ENCODE measurements at regions not wholly inside any gene's neighbourhood (a gene's known extent, or its start where the extent isn't known, plus 50 kb on each side); places are given as distances from the start of the nearest gene placed in this dataset.
"Not testable (repeated sequence)": the region's sequence is repeated elsewhere in the genome, so short reads cannot be mapped to it uniquely, and the experiment has no call there.

- dilution Hi-C loops (cut with MboI; ENCODE audit: extremely low pct_ligation_motif_present, low sequenced_read_pairs), result no loop called here
- no peak overlapping the region for H3K9ac ChIP-seq (ENCODE audit: control insufficient read depth, extremely low read depth, insufficient read depth, low read length)
- H4K20me1 ChIP-seq (ENCODE audit: control insufficient read depth, extremely low read depth, insufficient read depth, low read length), result no peaks in the 10 kb centered on the region
- no peaks in the 10 kb centered on the region for H3K27me3 ChIP-seq (ENCODE audit: control insufficient read depth, extremely low read depth, insufficient read depth, low read length)
- FAIRE-seq, result no peak
- no peak for TF ChIP-seq CTCF (optimal IDR thresholded peaks at IDR 0.05 in 1 of 3, IDR thresholded peaks at IDR 0.05 in 1 of 3, conservative IDR thresholded peaks at IDR 0.05 in 1 of 3; ENCODE audit: extremely low read depth in 1 of 3, insufficient read depth in 2 of 3, low read length in 3 of 3)
- no peak for TF ChIP-seq EZH2 (IDR thresholded peaks at IDR 0.05; ENCODE audit: low read length)
- no peak overlapping the region for H2AFZ ChIP-seq (ENCODE audit: control insufficient read depth, low read length)
- H3K4me3 ChIP-seq (ENCODE audit: control insufficient read depth in 2 of 3, extremely low read depth in 1 of 3, insufficient read depth in 2 of 3, low read depth in 1 of 3, low read length in 3 of 3), result no peak overlapping the region
- H3K9me3 ChIP-seq (ENCODE audit: control insufficient read depth, low read depth, low read length), result no peaks in the 10 kb centered on the region
- no peaks in the 10 kb centered on the region for H3K36me3 ChIP-seq (ENCODE audit: control insufficient read depth in 2 of 2, extremely low read depth in 1 of 2, insufficient read depth in 2 of 2, low read length in 2 of 2)
- H3K4me1 ChIP-seq (ENCODE audit: control insufficient read depth, extremely low read depth, insufficient read depth, low read length), result no peaks in the 10 kb centered on the region
- H3K9me1 ChIP-seq (ENCODE audit: control insufficient read depth, extremely low read depth, insufficient read depth, low read length), result no peaks in the 10 kb centered on the region
- H3K27ac ChIP-seq (ENCODE audit: control insufficient read depth, insufficient read depth, low read length), result no peak overlapping the region
- no peak overlapping the region for H3K4me2 ChIP-seq (ENCODE audit: control insufficient read depth, extremely low read depth, insufficient read depth, low read depth, low read length)
- H3K79me2 ChIP-seq (ENCODE audit: control insufficient read depth, insufficient read depth, low read length), result no peaks in the 10 kb centered on the region
- DNase-seq (ENCODE audit: low read depth, low spot score), result no peak
Measured at GRCh38 chr6:76506808-76507207, 434.3 kb upstream of the IMPG1 start.

- Histone ChIP-seq H3K4me2 (ENCODE audit: control insufficient read depth, extremely low read depth, insufficient read depth, low read depth, low read length) (no peak overlapping the region), H3K4me3 (ENCODE audit: control insufficient read depth in 2 of 3, extremely low read depth in 1 of 3, insufficient read depth in 2 of 3, low read depth in 1 of 3, low read length in 3 of 3) (no peak overlapping the region), H3K79me2 (ENCODE audit: control insufficient read depth, insufficient read depth, low read length) (no peaks in the 10 kb centered on the region), H3K4me1 (ENCODE audit: control insufficient read depth, extremely low read depth, insufficient read depth, low read length) (no peaks in the 10 kb centered on the region), H3K36me3 (ENCODE audit: control insufficient read depth in 2 of 2, extremely low read depth in 1 of 2, insufficient read depth in 2 of 2, low read length in 2 of 2) (no peaks in the 10 kb centered on the region), H3K27me3 (ENCODE audit: control insufficient read depth, extremely low read depth, insufficient read depth, low read length) (no peaks in the 10 kb centered on the region), H3K27ac (ENCODE audit: control insufficient read depth, insufficient read depth, low read length) (no peak overlapping the region), H4K20me1 (ENCODE audit: control insufficient read depth, extremely low read depth, insufficient read depth, low read length) (no peaks in the 10 kb centered on the region), H3K9me3 (ENCODE audit: control insufficient read depth, low read depth, low read length) (no peaks in the 10 kb centered on the region), H3K9ac (ENCODE audit: control insufficient read depth, extremely low read depth, insufficient read depth, low read length) (no peak overlapping the region), H3K9me1 (ENCODE audit: control insufficient read depth, extremely low read depth, insufficient read depth, low read length) (no peaks in the 10 kb centered on the region), H2AFZ (ENCODE audit: control insufficient read depth, low read length) (no peak overlapping the region)
- TF ChIP-seq EZH2 (IDR thresholded peaks at IDR 0.05; ENCODE audit: low read length) (no peak), CTCF (optimal IDR thresholded peaks at IDR 0.05 in 1 of 3, IDR thresholded peaks at IDR 0.05 in 1 of 3, conservative IDR thresholded peaks at IDR 0.05 in 1 of 3; ENCODE audit: extremely low read depth in 1 of 3, insufficient read depth in 2 of 3, low read length in 3 of 3) (no peak)
- FAIRE-seq, result no peak
- no peak for DNase-seq (ENCODE audit: low read depth, low spot score)
- dilution Hi-C loops (cut with MboI; ENCODE audit: extremely low pct_ligation_motif_present, low sequenced_read_pairs), result no loop called here
Measured at GRCh38 chr6:76495909-76496308, 423.4 kb upstream of the IMPG1 start.

GRCh38 chr6:76491376-76491775 lies 418.9 kb upstream of the IMPG1 start:
- FAIRE-seq; H3K27me3 ChIP-seq (ENCODE audit: control insufficient read depth, extremely low read depth, insufficient read depth, low read length); DNase-seq (ENCODE audit: low read depth, low spot score); H3K9me3 ChIP-seq (ENCODE audit: control insufficient read depth, low read depth, low read length); dilution Hi-C loops (cut with MboI; ENCODE audit: extremely low pct_ligation_motif_present, low sequenced_read_pairs); H4K20me1 ChIP-seq (ENCODE audit: control insufficient read depth, extremely low read depth, insufficient read depth, low read length); H3K27ac ChIP-seq (ENCODE audit: control insufficient read depth, insufficient read depth, low read length); H3K79me2 ChIP-seq (ENCODE audit: control insufficient read depth, insufficient read depth, low read length); H3K9ac ChIP-seq (ENCODE audit: control insufficient read depth, extremely low read depth, insufficient read depth, low read length); H3K4me1 ChIP-seq (ENCODE audit: control insufficient read depth, extremely low read depth, insufficient read depth, low read length); H3K4me2 ChIP-seq (ENCODE audit: control insufficient read depth, extremely low read depth, insufficient read depth, low read depth, low read length); H3K36me3 ChIP-seq (ENCODE audit: control insufficient read depth in 2 of 2, extremely low read depth in 1 of 2, insufficient read depth in 2 of 2, low read length in 2 of 2); H3K9me1 ChIP-seq (ENCODE audit: control insufficient read depth, extremely low read depth, insufficient read depth, low read length); H3K4me3 ChIP-seq (ENCODE audit: control insufficient read depth in 2 of 3, extremely low read depth in 1 of 3, insufficient read depth in 2 of 3, low read depth in 1 of 3, low read length in 3 of 3); H2AFZ ChIP-seq (ENCODE audit: control insufficient read depth, low read length): not testable (repeated sequence)

All from keratinocyte (primary cell).